HUES6 (cell line): ENCODE measurements at regions not wholly inside any gene's neighbourhood (a gene's known extent, or its start where the extent isn't known, plus 50 kb on each side); places are given as distances from the start of the nearest gene placed in this dataset.

Source experiments
- H3K27ac ChIP-seq: 2 replicates; pipeline ENCODE4 v1.7.0; 2013; ENCODE audit warnings: low read depth, mild to moderate bottlenecking, low read length, inconsistent platforms
- H3K27me3 ChIP-seq: 2 replicates; pipeline ENCODE4 v1.6.1; 2013; ENCODE audit warnings: low read length; ENCODE audit not compliant: control insufficient read depth, insufficient read depth
- H3K36me3 ChIP-seq: 2 replicates; pipeline ENCODE4 v1.6.1; 2013; ENCODE audit warnings: low read length; ENCODE audit not compliant: control insufficient read depth, insufficient read depth
- H3K4me1 ChIP-seq: 2 replicates; pipeline ENCODE4 v1.6.1; 2013; ENCODE audit warnings: low read length; ENCODE audit not compliant: control insufficient read depth, insufficient read depth
- H3K4me3 ChIP-seq: 2 replicates; pipeline ENCODE4 v1.5.1; 2013; ENCODE audit warnings: low read depth, low read length
- H3K9ac ChIP-seq: one replicate; pipeline ENCODE4 v1.6.1; 2013; ENCODE audit warnings: mild to moderate bottlenecking, low read length
- H3K9me3 ChIP-seq: 2 replicates; pipeline ENCODE4 v1.6.1; 2013; ENCODE audit warnings: low read depth, low read length; ENCODE audit not compliant: control insufficient read depth, insufficient read depth

- Histone ChIP-seq H3K4me3 (no peak overlapping the region), H3K9me3 (no peaks in the 10 kb centered on the region), H3K27me3 (no peaks in the 10 kb centered on the region), H3K4me1 (peaks cover 21% of the 10 kb centered on the region), H3K9ac (no peak overlapping the region), H3K27ac (no peak overlapping the region), H3K36me3 (no peaks in the 10 kb centered on the region)
Observed at GRCh38 chr14:100471441-100472093, 115.7 kb downstream of the BEGAIN start.

- Histone ChIP-seq H3K4me1 (peaks cover 19% of the 10 kb centered on the region; the same call in 1 of the 2 replicates), H3K36me3 (no peaks in the 10 kb centered on the region), H3K4me3 (no peak overlapping the region), H3K27ac (no peak overlapping the region), H3K9ac (no peak overlapping the region), H3K27me3 (no peaks in the 10 kb centered on the region), H3K9me3 (no peaks in the 10 kb centered on the region)
Observed at GRCh38 chr14:100472094-100472455, 115.1 kb downstream of the BEGAIN start.

GRCh38 chr14:100472491-100472890, 114.7 kb downstream of the BEGAIN start:
- no peak overlapping the region for H3K9ac ChIP-seq
- H3K4me1 ChIP-seq: peaks cover 16% of the 10 kb centered on the region; the same call in 1 of the 2 replicates
- H3K27ac ChIP-seq: no peak overlapping the region
- H3K36me3 ChIP-seq: no peaks in the 10 kb centered on the region
- no peaks in the 10 kb centered on the region for H3K27me3 ChIP-seq
- no peaks in the 10 kb centered on the region for H3K9me3 ChIP-seq
- no peak overlapping the region for H3K4me3 ChIP-seq

- H3K27ac ChIP-seq: no peak overlapping the region
- H3K9ac ChIP-seq: no peak overlapping the region
- H3K9me3 ChIP-seq: no peaks in the 10 kb centered on the region
- H3K36me3 ChIP-seq: no peaks in the 10 kb centered on the region
- H3K4me1 ChIP-seq: peaks cover 16% of the 10 kb centered on the region; the same call in 1 of the 2 replicates
- no peak overlapping the region for H3K4me3 ChIP-seq
- H3K27me3 ChIP-seq: no peaks in the 10 kb centered on the region
Observed at GRCh38 chr14:100473249-100473648, 114.0 kb downstream of the BEGAIN start.

GRCh38 chr14:100474196-100474595, 113.0 kb downstream of the BEGAIN start:
- no peaks in the 10 kb centered on the region for H3K36me3 ChIP-seq
- no peaks in the 10 kb centered on the region for H3K9me3 ChIP-seq
- no peaks in the 10 kb centered on the region for H3K27me3 ChIP-seq
- no peak overlapping the region for H3K9ac ChIP-seq
- H3K4me3 ChIP-seq: no peak overlapping the region
- H3K27ac ChIP-seq: no peak overlapping the region
- H3K4me1 ChIP-seq: peaks cover 13% of the 10 kb centered on the region; the same call in 1 of the 2 replicates

GRCh38 chr14:100475268-100475667, 111.9 kb downstream of the BEGAIN start:
- no peak overlapping the region for H3K4me3 ChIP-seq
- no peaks in the 10 kb centered on the region for H3K9me3 ChIP-seq
- H3K4me1 ChIP-seq: peaks cover 12% of the 10 kb centered on the region; the same call in 1 of the 2 replicates
- H3K9ac ChIP-seq: no peak overlapping the region
- no peak overlapping the region for H3K27ac ChIP-seq
- H3K36me3 ChIP-seq: no peaks in the 10 kb centered on the region
- no peaks in the 10 kb centered on the region for H3K27me3 ChIP-seq

- Histone ChIP-seq H3K4me1 (peaks cover 9% of the 10 kb centered on the region; the same call in 1 of the 2 replicates), H3K36me3 (no peaks in the 10 kb centered on the region), H3K27me3 (no peaks in the 10 kb centered on the region), H3K9ac (no peak overlapping the region), H3K9me3 (no peaks in the 10 kb centered on the region), H3K4me3 (no peak overlapping the region), H3K27ac (no peak overlapping the region; the same call in 1 of the 2 replicates)
Observed at GRCh38 chr14:100476012-100476822, 111.0 kb downstream of the BEGAIN start.

- H3K9ac ChIP-seq: no peak overlapping the region
- H3K27me3 ChIP-seq: no peaks in the 10 kb centered on the region
- no peaks in the 10 kb centered on the region for H3K36me3 ChIP-seq
- no peak overlapping the region for H3K27ac ChIP-seq
- no peaks in the 10 kb centered on the region for H3K9me3 ChIP-seq
- no peak overlapping the region for H3K4me3 ChIP-seq
- no peaks in the 10 kb centered on the region for H3K4me1 ChIP-seq
Observed at GRCh38 chr14:100484531-100485267, 102.5 kb downstream of the BEGAIN start.

- no peak overlapping the region for H3K4me3 ChIP-seq
- H3K9me3 ChIP-seq: no peaks in the 10 kb centered on the region
- no peaks in the 10 kb centered on the region for H3K4me1 ChIP-seq
- H3K27me3 ChIP-seq: no peaks in the 10 kb centered on the region
- no peak overlapping the region for H3K9ac ChIP-seq
- H3K27ac ChIP-seq: no peak overlapping the region
- H3K36me3 ChIP-seq: no peaks in the 10 kb centered on the region
Observed at GRCh38 chr14:100486025-100486828, 101.0 kb downstream of the BEGAIN start.
